Right lung (tissue), 2 donors: ENCODE measurements at regions not wholly inside any gene's neighbourhood (a gene's known extent, or its start where the extent isn't known, plus 50 kb on each side); places are given as distances from the start of the nearest gene placed in this dataset.
"Not testable (repeated sequence)": the region's sequence is repeated elsewhere in the genome, so short reads cannot be mapped to it uniquely, and the experiment has no call there.

ENCODE experiments used
- DNase-seq, 2 donors: peaks; one replicate each; pipeline ENCODE4 v3.0.0-alpha.2; 2013

- DNase-seq: no peak
Measured at GRCh38 chr6:150683320-150683719, 83.6 kb downstream of the PLEKHG1 start.

GRCh38 chr6:150684161-150684560 lies 84.5 kb downstream of the PLEKHG1 start:
- DNase-seq: no peak

- DNase-seq: no peak
Measured at GRCh38 chr6:150684714-150685459, 85.2 kb downstream of the PLEKHG1 start.

GRCh38 chr6:150685860-150686259 lies 86.2 kb downstream of the PLEKHG1 start:
- DNase-seq: no peak

- no peak for DNase-seq
Measured at GRCh38 chr6:150686566-150686965, 86.9 kb downstream of the PLEKHG1 start.

- no peak for DNase-seq
Measured at GRCh38 chr6:150687508-150687907, 87.8 kb downstream of the PLEKHG1 start.

GRCh38 chr6:150689900-150690590 lies 90.4 kb downstream of the PLEKHG1 start:
- DNase-seq: no peak

GRCh38 chr6:150690681-150691080 lies 91.0 kb downstream of the PLEKHG1 start:
- DNase-seq: no peak

GRCh38 chr6:150691463-150691862 lies 91.8 kb downstream of the PLEKHG1 start:
- DNase-seq: no peak

GRCh38 chr6:150692604-150693003 lies 92.9 kb downstream of the PLEKHG1 start:
- no peak for DNase-seq

GRCh38 chr6:150694889-150695288 lies 95.2 kb downstream of the PLEKHG1 start:
- DNase-seq: no peak

GRCh38 chr6:150695652-150696051 lies 96.0 kb downstream of the PLEKHG1 start:
- no peak for DNase-seq

- no peak for DNase-seq
Measured at GRCh38 chr6:150696190-150696589, 96.5 kb downstream of the PLEKHG1 start.

- DNase-seq: not testable (repeated sequence)
Measured at GRCh38 chr6:150696918-150697317, 97.2 kb downstream of the PLEKHG1 start.

- no peak for DNase-seq
Measured at GRCh38 chr6:150697515-150697914, 97.8 kb downstream of the PLEKHG1 start.

- no peak for DNase-seq
Measured at GRCh38 chr6:150698391-150698790, 98.7 kb downstream of the PLEKHG1 start.

- no peak for DNase-seq
Measured at GRCh38 chr6:150702675-150703074, 103.0 kb downstream of the PLEKHG1 start.

- DNase-seq: no peak
Measured at GRCh38 chr6:150704447-150705192, 104.9 kb downstream of the PLEKHG1 start.

GRCh38 chr6:150705392-150705791 lies 105.7 kb downstream of the PLEKHG1 start:
- DNase-seq: no peak

- no peak for DNase-seq
Measured at GRCh38 chr6:150710236-150710635, 110.6 kb downstream of the PLEKHG1 start.

- DNase-seq: no peak
Measured at GRCh38 chr6:150711061-150711460, 111.4 kb downstream of the PLEKHG1 start.
